ENCODE measurements at regions not wholly inside any gene's neighbourhood (a gene's known extent, or its start where the extent isn't known, plus 50 kb on each side); places are given as distances from the start of the nearest gene placed in this dataset.

DNA sequence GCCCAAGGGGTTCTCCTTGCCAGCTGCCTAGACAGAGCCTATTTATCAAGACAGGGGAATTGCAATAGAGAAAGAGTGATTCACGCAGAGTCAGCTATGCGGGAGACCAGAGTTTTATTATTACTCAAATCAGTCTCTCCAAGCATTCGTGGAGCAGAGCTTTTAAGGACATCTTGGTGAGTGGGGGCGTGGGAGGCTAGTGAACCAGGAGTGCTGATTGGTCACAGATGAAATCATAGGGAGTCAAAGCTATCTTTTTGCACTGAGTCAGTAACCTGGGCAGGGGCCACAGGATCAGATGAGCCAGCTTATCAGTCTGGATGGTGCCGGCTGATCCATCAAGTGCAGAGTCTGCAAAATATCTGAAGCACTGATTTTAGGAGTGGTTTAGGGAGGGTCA, 64.8 kb upstream of the MRPS6 start:
- no peak for TF ChIP-seq ZNF274 (IDR thresholded peaks at IDR 0.05; ENCODE audit: insufficient read depth, insufficient read length)
- no peak for TF ChIP-seq RAD21 (IDR thresholded peaks at IDR 0.05; ENCODE audit: insufficient read depth, low read depth, low read length)
- TF ChIP-seq FOXK2 (IDR thresholded peaks at IDR 0.05), result no peak
- no peak for TF ChIP-seq POLR2A (IDR thresholded peaks at IDR 0.05; ENCODE audit: low read depth, low read length)
- TF ChIP-seq POLR2AphosphoS2 (IDR thresholded peaks at IDR 0.05; ENCODE audit: low read depth, low read length), result no peak
- no peak for TF ChIP-seq BMI1 (IDR thresholded peaks at IDR 0.05; ENCODE audit: borderline replicate concordance)
- TF ChIP-seq CTCF (IDR thresholded peaks at IDR 0.05 in 2 of 3, conservative IDR thresholded peaks at IDR 0.05 in 1 of 3; ENCODE audit: control insufficient read depth in 2 of 3, extremely low read depth in 1 of 3, insufficient read depth in 1 of 3, low read depth in 3 of 3, low read length in 3 of 3), result no peak
- TF ChIP-seq YY1 (IDR thresholded peaks at IDR 0.05; ENCODE audit: low read depth, low read length), result no peak
- TF ChIP-seq ZNF24 (IDR thresholded peaks at IDR 0.05), result no peak
- TF ChIP-seq MXI1 (IDR thresholded peaks at IDR 0.05; ENCODE audit: low read depth, low read length), result no peak
- TF ChIP-seq ZBTB40 (IDR thresholded peaks at IDR 0.05; ENCODE audit: borderline replicate concordance), result no peak
- TF ChIP-seq RBBP5 (conservative IDR thresholded peaks at IDR 0.05), result no peak
- no peak for TF ChIP-seq BRCA1 (IDR thresholded peaks at IDR 0.05; ENCODE audit: low read depth, low read length)
- no peak for TF ChIP-seq POLR2AphosphoS5 (IDR thresholded peaks at IDR 0.05; ENCODE audit: low read length)

Data from GM12878 (cell line).